SK-N-SH (cell line): ENCODE measurements at regions not wholly inside any gene's neighbourhood (a gene's known extent, or its start where the extent isn't known, plus 50 kb on each side); places are given as distances from the start of the nearest gene placed in this dataset.

Source experiments
- CTCF ChIA-PET: fragments of 300-600, 350-600 bp; formaldehyde crosslinking; extraction: SDS; loops from one replicate; lab custom pipeline; 2021; lab: Yijun Ruan, JAX
- POLR2A ChIA-PET: fragments of 350-600 bp; sonication (Branson Sonifier 250); formaldehyde crosslinking; extraction: SDS; loops from one replicate; lab custom pipeline; 2020; ENCODE audit warnings: antibody characterized with exemption, inconsistent platforms; lab: Yijun Ruan, JAX
- DNase-seq: peaks from one replicate; pipeline ENCODE4 v3.0.0; 2012
- H2AFZ ChIP-seq: fragments of 200-600 bp; sonication (generic); 2 replicates; pipeline ENCODE4 v1.8.1; 2016; ENCODE audit warnings: antibody characterized with exemption, mild to moderate bottlenecking, low read depth
- H3F3A ChIP-seq: fragments of 200-600 bp; sonication (generic); replicated peaks from 2 replicates; pipeline ENCODE3; 2016; ENCODE audit warnings: antibody characterized with exemption, mild to moderate bottlenecking; ENCODE audit not compliant: insufficient read depth
- H3K27ac ChIP-seq, 2 experiments: fragments of 200-500 bp in 1 of 2; fragments of 200-600 bp in 1 of 2; sonication (Bioruptor generic) in 1 of 2; sonication (generic), shearing (Covaris generic) in 1 of 2; 2 replicates each; pipeline versions ENCODE4 v1.5.1 to v1.6.1; 2014 to 2016; ENCODE audit warnings: low read depth in 2 of 2, inconsistent platforms in 1 of 2, low read length in 1 of 2, mild to moderate bottlenecking in 1 of 2, mixed read lengths in 1 of 2
- H3K27me3 ChIP-seq: fragments of 200-600 bp; sonication (generic), shearing (Covaris generic); 2 replicates; pipeline ENCODE4 v1.6.1; 2016; ENCODE audit warnings: mixed run types; ENCODE audit not compliant: insufficient read depth
- H3K36me3 ChIP-seq, 2 experiments: fragments of 200-500 bp in 1 of 2; fragments of 200-600 bp in 1 of 2; sonication (Bioruptor generic) in 1 of 2; sonication (generic) in 1 of 2; replicated peaks in 1 of 2; 2 replicates each; pipeline versions ENCODE3 to v1.5.1; 2014 to 2016; ENCODE audit warnings: low read length in 1 of 2, mild to moderate bottlenecking in 1 of 2; ENCODE audit not compliant: insufficient read depth in 2 of 2, control insufficient read depth in 1 of 2
- H3K4me1 ChIP-seq, 2 experiments: fragments of 200-500 bp in 1 of 2; fragments of 200-600 bp in 1 of 2; sonication (Bioruptor generic) in 1 of 2; sonication (generic), shearing (Covaris generic) in 1 of 2; 2 replicates each; pipeline versions ENCODE4 v1.5.1 to v1.6.1; 2014 to 2016; ENCODE audit warnings: low read depth in 1 of 2, low read length in 1 of 2, mixed run types in 1 of 2; ENCODE audit not compliant: insufficient read depth in 2 of 2, control insufficient read depth in 1 of 2
- H3K4me2 ChIP-seq: fragments of 200-600 bp; sonication (generic), shearing (Covaris generic); 2 replicates; pipeline ENCODE4 v1.6.1; 2017; ENCODE audit warnings: mixed run types
- H3K4me3 ChIP-seq, 2 experiments: fragments of 200-500 bp in 1 of 2; fragments of 200-600 bp in 1 of 2; sonication (Bioruptor generic) in 1 of 2; sonication (generic), shearing (Covaris generic) in 1 of 2; 2 replicates each; pipeline versions ENCODE4 v1.5.1 to v1.8.1; 2014 to 2016; ENCODE audit warnings: low read depth in 2 of 2, inconsistent platforms in 1 of 2, low read length in 1 of 2, mild to moderate bottlenecking in 1 of 2, mixed read lengths in 1 of 2, moderate library complexity in 1 of 2
- H3K79me2 ChIP-seq: fragments of 200-600 bp; sonication (generic); 2 replicates; pipeline ENCODE4 v1.8.1; 2017; ENCODE audit warnings: mild to moderate bottlenecking; ENCODE audit not compliant: insufficient read depth
- H3K9ac ChIP-seq: fragments of 200-600 bp; sonication (generic); 2 replicates; pipeline ENCODE4 v1.6.1; 2017; ENCODE audit warnings: mixed run types
- H3K9me2 ChIP-seq: fragments of 200-600 bp; sonication (generic); 2 replicates; pipeline ENCODE4 v1.6.1; 2017; ENCODE audit warnings: mixed run types
- H3K9me3 ChIP-seq: fragments of 200-600 bp; sonication (generic); 2 replicates; pipeline ENCODE4 v1.6.1; 2017; ENCODE audit warnings: mixed run types, mild to moderate bottlenecking, moderate library complexity
- H4K20me1 ChIP-seq: fragments of 200-600 bp; sonication (generic); 2 replicates; pipeline ENCODE4 v1.6.1; 2017; ENCODE audit warnings: mild to moderate bottlenecking, mixed run types; ENCODE audit not compliant: insufficient read depth
- ELF1 ChIP-seq: IDR thresholded peaks from 2 replicates; pipeline ENCODE4 v1.4.0; 2012
- FOXJ3 ChIP-seq: sonication (generic); formaldehyde crosslinking; IDR thresholded peaks from 2 replicates; pipeline ENCODE4 v1.5.1; 2020; ENCODE audit warnings: mild to moderate bottlenecking, missing genetic modification reagents
- FOXM1 ChIP-seq: IDR thresholded peaks from 2 replicates; pipeline ENCODE4 v1.4.0; 2012; ENCODE audit warnings: low read depth, mild to moderate bottlenecking
- MAX ChIP-seq: IDR thresholded peaks from 2 replicates; pipeline ENCODE4 v1.4.0; 2012; ENCODE audit warnings: low read depth
- MEF2A ChIP-seq: IDR thresholded peaks from 2 replicates; pipeline ENCODE4 v1.4.0; 2012; ENCODE audit warnings: low read depth, borderline replicate concordance
- MXI1 ChIP-seq: IDR thresholded peaks from 2 replicates; pipeline ENCODE4 v1.6.1; 2012; ENCODE audit warnings: mild to moderate bottlenecking, low read depth, low read length, improper control_type of control experiment
- POLR2AphosphoS5 ChIP-seq: IDR thresholded peaks from 2 replicates; pipeline ENCODE4 v1.6.1; 2012; ENCODE audit warnings: low read depth, low read length
- RAD21 ChIP-seq: IDR thresholded peaks from 2 replicates; pipeline ENCODE4 v1.6.1; 2012; ENCODE audit warnings: mild to moderate bottlenecking, low read length
- RFX5 ChIP-seq: IDR thresholded peaks from 2 replicates; pipeline ENCODE4 v1.6.1; 2012; ENCODE audit warnings: mild to moderate bottlenecking, improper control_type of control experiment, low read length
- SIN3A ChIP-seq: IDR thresholded peaks from 2 replicates; pipeline ENCODE4 v1.6.1; 2012; ENCODE audit warnings: low read depth, mild to moderate bottlenecking, low read length, moderate library complexity, borderline replicate concordance
- TAF1 ChIP-seq: IDR thresholded peaks from 2 replicates; pipeline ENCODE4 v1.6.1; 2012; ENCODE audit warnings: low read depth, mild to moderate bottlenecking, low read length, moderate library complexity, borderline replicate concordance
- TCF12 ChIP-seq: IDR thresholded peaks from 2 replicates; pipeline ENCODE4 v1.4.0; 2012
- TEAD4 ChIP-seq: IDR thresholded peaks from 2 replicates; pipeline ENCODE4 v1.4.0; 2012; ENCODE audit warnings: mild to moderate bottlenecking, borderline replicate concordance; ENCODE audit not compliant: insufficient read depth
- YY1 ChIP-seq: IDR thresholded peaks from 2 replicates; pipeline ENCODE4 v1.4.0; 2012; ENCODE audit warnings: low read depth, mild to moderate bottlenecking
- ZBTB33 ChIP-seq: IDR thresholded peaks from 2 replicates; pipeline ENCODE4 v1.4.0; 2012; ENCODE audit warnings: low read depth, borderline replicate concordance
- WGBS: methylation state at CpG from one replicate; pipeline ENCODE4 v1.1.6; 2017; ENCODE audit warnings: low lambda C conversion rate; 5-methylcytosine and 5-hydroxymethylcytosine counted together
- TF ChIP-seq, protein P1 (sequence below): fragments of 200-600 bp; sonication (generic); IDR thresholded peaks from 2 replicates; pipeline ENCODE4 v1.6.1; 2017; ENCODE audit warnings: antibody characterized with exemption, mild to moderate bottlenecking, moderate library complexity
- TF ChIP-seq, protein P2 (sequence below): fragments of 150-350 bp; IDR thresholded peaks from 2 replicates; pipeline ENCODE4 v1.6.1; 2017; ENCODE audit warnings: antibody characterized with exemption, low read length, low read depth, borderline replicate concordance
- TF ChIP-seq, protein P3 (sequence below): IDR thresholded peaks from 2 replicates; pipeline ENCODE4; 2012

DNA sequence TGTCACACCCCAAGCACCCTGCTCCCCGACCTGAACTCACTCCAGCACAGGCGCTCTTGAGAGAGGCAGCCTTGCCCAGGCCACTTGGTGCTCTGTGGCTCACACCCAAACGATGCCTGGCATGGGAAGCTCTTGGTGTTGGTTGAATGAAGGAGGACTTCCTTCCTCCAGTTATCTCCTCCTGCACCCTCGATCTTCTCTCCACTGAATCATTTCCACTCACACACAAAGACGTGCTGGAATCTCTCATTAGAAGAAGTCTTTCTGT is 90.5 kb upstream of the TRIM2 start (continued):
- no peak for TF ChIP-seq SIN3A

- H3K4me1 ChIP-seq: peaks cover 0 to 9% of the 10 kb centered on the region in 2 experiments; a peak in 3 of 4 replicates
- H4K20me1 ChIP-seq: no peaks in the 10 kb centered on the region
- no peaks in the 10 kb centered on the region for H3K27me3 ChIP-seq
- no peaks in the 10 kb centered on the region for H3K36me3 ChIP-seq
- POLR2A ChIA-PET: no interaction called here
- no peaks in the 10 kb centered on the region for H3K9me3 ChIP-seq
- TF ChIP-seq, protein P1, sequence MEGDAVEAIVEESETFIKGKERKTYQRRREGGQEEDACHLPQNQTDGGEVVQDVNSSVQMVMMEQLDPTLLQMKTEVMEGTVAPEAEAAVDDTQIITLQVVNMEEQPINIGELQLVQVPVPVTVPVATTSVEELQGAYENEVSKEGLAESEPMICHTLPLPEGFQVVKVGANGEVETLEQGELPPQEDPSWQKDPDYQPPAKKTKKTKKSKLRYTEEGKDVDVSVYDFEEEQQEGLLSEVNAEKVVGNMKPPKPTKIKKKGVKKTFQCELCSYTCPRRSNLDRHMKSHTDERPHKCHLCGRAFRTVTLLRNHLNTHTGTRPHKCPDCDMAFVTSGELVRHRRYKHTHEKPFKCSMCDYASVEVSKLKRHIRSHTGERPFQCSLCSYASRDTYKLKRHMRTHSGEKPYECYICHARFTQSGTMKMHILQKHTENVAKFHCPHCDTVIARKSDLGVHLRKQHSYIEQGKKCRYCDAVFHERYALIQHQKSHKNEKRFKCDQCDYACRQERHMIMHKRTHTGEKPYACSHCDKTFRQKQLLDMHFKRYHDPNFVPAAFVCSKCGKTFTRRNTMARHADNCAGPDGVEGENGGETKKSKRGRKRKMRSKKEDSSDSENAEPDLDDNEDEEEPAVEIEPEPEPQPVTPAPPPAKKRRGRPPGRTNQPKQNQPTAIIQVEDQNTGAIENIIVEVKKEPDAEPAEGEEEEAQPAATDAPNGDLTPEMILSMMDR: no peak
- TF ChIP-seq ZBTB33 (no peak), ELF1 (no peak), SIN3A (no peak)
- H3K9me2 ChIP-seq: no peaks in the 10 kb centered on the region
- no peaks in the 10 kb centered on the region for H3K79me2 ChIP-seq
- peaks cover 9% of the 10 kb centered on the region for H3F3A ChIP-seq
- peak overlapping the region; percentile 63 for H3K4me2 ChIP-seq
- H3K4me3 ChIP-seq: no peak overlapping the region
- no peak overlapping the region for H3K9ac ChIP-seq
- CTCF ChIA-PET: interaction anchor here (0.8 to 3.2 kb wide), 3 partner anchors 12 to 268 kb away, joined by 3 to 28 read pairs (median 4); no protein-coding TSS in a partner anchor
- H3K27ac ChIP-seq: peak overlapping the region in 1 of 2 experiments; percentile 38; a peak in 2 of 4 replicates
- 0 out of 2 replicates have a peak overlapping the region, but pooled peaks have one; percentile 5 for H2AFZ ChIP-seq
- WGBS: 77% methylated on average over 11 of the region's 11 CpGs
- no peak for DNase-seq
Observed at GRCh38 chr4:153114771-153115321, 89.4 kb upstream of the TRIM2 start.

DNA sequence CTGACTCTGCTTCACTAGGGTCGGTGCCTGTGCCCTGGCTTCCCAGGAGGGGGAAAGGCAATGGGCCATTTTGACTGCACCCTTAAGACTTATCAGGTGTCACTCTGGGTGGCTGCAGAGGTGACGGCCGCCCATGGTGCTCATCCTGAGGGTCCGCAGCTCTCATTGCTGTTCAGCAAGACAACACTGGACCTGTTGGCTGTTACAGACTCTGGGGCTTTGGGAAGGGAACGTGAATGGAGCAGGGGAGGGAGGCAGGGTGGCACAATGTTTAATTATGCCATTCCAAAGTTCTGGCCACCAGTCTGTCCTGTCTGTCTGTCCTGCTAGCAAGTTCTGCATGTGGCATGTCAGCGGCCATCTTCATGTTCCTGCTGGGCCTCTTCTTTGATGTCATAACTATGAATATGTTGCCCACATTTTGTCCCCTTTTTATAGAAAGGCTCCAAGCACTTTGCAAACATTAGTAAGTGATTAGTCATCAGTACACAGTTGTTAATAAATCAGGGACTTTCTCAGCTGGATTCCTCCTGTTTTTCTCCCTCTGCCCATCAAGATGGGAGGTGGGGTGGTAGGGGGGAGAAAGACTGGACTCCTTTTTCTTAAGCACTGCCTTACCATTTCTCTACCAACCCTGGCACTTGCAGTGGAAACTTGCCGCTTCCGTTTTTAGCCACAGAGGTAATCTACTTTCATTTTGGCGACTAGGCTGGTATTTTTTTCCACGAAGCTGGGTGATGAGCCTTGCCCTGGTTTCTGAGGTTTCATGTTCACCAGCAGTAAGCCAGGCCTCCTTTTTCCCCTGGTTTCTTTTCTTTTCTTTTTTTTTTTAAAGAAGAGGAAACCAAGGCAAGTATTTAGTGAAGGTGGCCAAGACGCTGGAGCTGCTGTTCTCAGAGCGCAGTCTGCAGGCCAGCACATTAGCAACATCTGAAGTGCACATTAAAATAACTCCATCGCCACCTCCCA is 88.6 kb upstream of the TRIM2 start:
- no peaks in the 10 kb centered on the region for H3K27me3 ChIP-seq
- peaks cover 9% of the 10 kb centered on the region for H3F3A ChIP-seq
- H2AFZ ChIP-seq: peak overlapping the region; percentile 52; the same call in 1 of the 2 replicates
- ChIA-PET POLR2A (no interaction called here), CTCF (interaction anchor here (1.5 kb wide), 1 partner anchor 269 kb away, joined by 4 read pairs; no protein-coding TSS in a partner anchor)
- no peaks in the 10 kb centered on the region for H3K9me2 ChIP-seq
- WGBS: 68% methylated on average over 13 of the region's 13 CpGs
- H3K9me3 ChIP-seq: no peaks in the 10 kb centered on the region
- DNase-seq: no peak
- H3K4me2 ChIP-seq: peak overlapping the region; percentile 63
- no peaks in the 10 kb centered on the region for H3K36me3 ChIP-seq
- H3K79me2 ChIP-seq: no peaks in the 10 kb centered on the region
- H3K4me3 ChIP-seq: peak overlapping the region; percentile 9 to 30; a peak in 2 of 4 replicates
- H4K20me1 ChIP-seq: no peaks in the 10 kb centered on the region
- peaks cover 0 to 9% of the 10 kb centered on the region in 2 experiments; a peak in 3 of 4 replicates for H3K4me1 ChIP-seq
- H3K27ac ChIP-seq: peak overlapping the region; percentile 38 to 45; a peak in 3 of 4 replicates
- peak overlapping the region; percentile 15; the same call in 1 of the 2 replicates for H3K9ac ChIP-seq
- TF ChIP-seq TCF12: peak; percentile 51
- TF ChIP-seq FOXJ3 (CRISPR knock-in tag): no peak
- no peak for TF ChIP-seq MXI1
- no peak for TF ChIP-seq RAD21
- TF ChIP-seq, protein P2, sequence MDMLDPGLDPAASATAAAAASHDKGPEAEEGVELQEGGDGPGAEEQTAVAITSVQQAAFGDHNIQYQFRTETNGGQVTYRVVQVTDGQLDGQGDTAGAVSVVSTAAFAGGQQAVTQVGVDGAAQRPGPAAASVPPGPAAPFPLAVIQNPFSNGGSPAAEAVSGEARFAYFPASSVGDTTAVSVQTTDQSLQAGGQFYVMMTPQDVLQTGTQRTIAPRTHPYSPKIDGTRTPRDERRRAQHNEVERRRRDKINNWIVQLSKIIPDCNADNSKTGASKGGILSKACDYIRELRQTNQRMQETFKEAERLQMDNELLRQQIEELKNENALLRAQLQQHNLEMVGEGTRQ: no peak
- TF ChIP-seq, protein P3, sequence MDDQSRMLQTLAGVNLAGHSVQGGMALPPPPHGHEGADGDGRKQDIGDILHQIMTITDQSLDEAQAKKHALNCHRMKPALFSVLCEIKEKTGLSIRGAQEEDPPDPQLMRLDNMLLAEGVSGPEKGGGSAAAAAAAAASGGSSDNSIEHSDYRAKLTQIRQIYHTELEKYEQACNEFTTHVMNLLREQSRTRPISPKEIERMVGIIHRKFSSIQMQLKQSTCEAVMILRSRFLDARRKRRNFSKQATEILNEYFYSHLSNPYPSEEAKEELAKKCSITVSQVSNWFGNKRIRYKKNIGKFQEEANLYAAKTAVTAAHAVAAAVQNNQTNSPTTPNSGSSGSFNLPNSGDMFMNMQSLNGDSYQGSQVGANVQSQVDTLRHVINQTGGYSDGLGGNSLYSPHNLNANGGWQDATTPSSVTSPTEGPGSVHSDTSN: peak; percentile 79
- no peak for TF ChIP-seq RFX5
- TF ChIP-seq POLR2AphosphoS5: no peak
- no peak for TF ChIP-seq FOXM1
- TF ChIP-seq TEAD4: 0 out of 2 replicates have a peak, but pooled peaks have one; percentile 16
- peak; percentile 54; the same call in 1 of the 2 replicates for TF ChIP-seq YY1
- no peak for TF ChIP-seq TAF1
- no peak for TF ChIP-seq MEF2A
- TF ChIP-seq MAX: peak; percentile 31; the same call in 1 of the 2 replicates
